Ovary (tissue), 7 donors: ENCODE measurements at regions not wholly inside any gene's neighbourhood (a gene's known extent, or its start where the extent isn't known, plus 50 kb on each side); places are given as distances from the start of the nearest gene placed in this dataset.

Experiments
- DNase-seq, 5 donors: peaks; one replicate each; pipeline ENCODE4 v3.0.0-alpha.2; 2019 to 2020
- H3K27ac ChIP-seq, 2 donors: fragments of 200-600 bp; one replicate each; pipeline versions ENCODE4 v1.5.1 to v1.8.0; 2019 to 2022
- H3K27me3 ChIP-seq: fragments of 200-600 bp; one replicate; pipeline ENCODE4 v1.8.0; 2022
- H3K36me3 ChIP-seq: fragments of 200-600 bp; sonication (generic); one replicate; pipeline ENCODE4 v1.5.1; 2019
- H3K4me1 ChIP-seq: one replicate; pipeline ENCODE4 v1.8.1; 2013; ENCODE audit warnings: mild to moderate bottlenecking, moderate library complexity; ENCODE audit not compliant: insufficient read depth
- H3K4me3 ChIP-seq: fragments of 200-600 bp; sonication (generic); one replicate; pipeline ENCODE4 v1.5.1; 2017
- H3K9me3 ChIP-seq, 2 donors: fragments of 200-600 bp in 1 of 2; sonication (generic) in 1 of 2; one replicate each; pipeline versions ENCODE4 v1.5.1 to v1.8.1; 2013 to 2019; ENCODE audit warnings: mild to moderate bottlenecking in 1 of 2, moderate library complexity in 1 of 2
- CTCF ChIP-seq, 3 donors: fragments of 450-650 bp in 2 of 3; fragments of 200-600 bp in 1 of 3; IDR thresholded peaks; one replicate each; pipeline versions ENCODE4 v1.5.1 to v1.8.0; 2016 to 2022; ENCODE audit warnings: antibody characterized with exemption in 3 of 3, mild to moderate bottlenecking in 1 of 3
- EP300 ChIP-seq: sonication (generic); formaldehyde crosslinking; IDR thresholded peaks from one replicate; pipeline ENCODE4 v1.6.1; 2017; ENCODE audit warnings: antibody characterized with exemption
- POLR2A ChIP-seq: fragments of 450-650 bp; IDR thresholded peaks from one replicate; pipeline ENCODE4 v1.6.1; 2017; ENCODE audit warnings: antibody characterized with exemption, mild to moderate bottlenecking, moderate library complexity
- WGBS, 3 donors: extraction: QIAGEN DNeasy Blood & Tissue Kit in 1 of 3; methylation state at CpG; one replicate each; pipeline versions ENCODE4 v1.1.5 to v1.1.7; 2013 to 2017; 5-methylcytosine and 5-hydroxymethylcytosine counted together
- intact Hi-C, 4 donors: fragments of 100-400 bp; cut with DNase I; formaldehyde crosslinking; loops; one replicate each; pipeline versions ENCODE4 v1.11.0 to v1.15.1; 2022 to 2023
- donor health status: DM: no; HTN: no; CAD: no; lungs with moderate emphysema.
- donor health status: DM: no; HTN: no; CAD: no.
- donor health status: Bipolar disorder and iron deficiency.
- donor health status: DM: no; HTN: no; CAD: no.
- donor health status: DM: yes; HTN: yes; CAD: no.

- 80 to 81% (median 80%) methylated on average over 3 of the region's 3 CpGs for WGBS, 3 donors
- Histone ChIP-seq H3K36me3 (no peaks in the 10 kb centered on the region), H3K27ac (no peak overlapping the region), H3K27me3 (no peaks in the 10 kb centered on the region), H3K4me3 (no peak overlapping the region), H3K4me1 (no peaks in the 10 kb centered on the region), H3K9me3 (no peaks in the 10 kb centered on the region)
- intact Hi-C loops = no loop called here
- TF ChIP-seq EP300 = no peak
- TF ChIP-seq POLR2A = no peak
- TF ChIP-seq CTCF (IDR thresholded peaks at IDR 0.05) = no peak
- no peak for DNase-seq
Measured at GRCh38 chr1:38431535-38432376, 385.2 kb upstream of the POU3F1 start.

- Histone ChIP-seq H3K36me3 (no peaks in the 10 kb centered on the region), H3K27me3 (no peaks in the 10 kb centered on the region)
- no peak for TF ChIP-seq CTCF (IDR thresholded peaks at IDR 0.05)
- TF ChIP-seq POLR2A = no peak
- TF ChIP-seq EP300 = no peak
Measured at GRCh38 chr1:38430949-38431348, 384.4 kb upstream of the POU3F1 start.

GRCh38 chr1:38424677-38425076, 378.1 kb upstream of the POU3F1 start:
- no peaks in the 10 kb centered on the region for H3K4me1 ChIP-seq
- H3K9me3 ChIP-seq = no peaks in the 10 kb centered on the region
- H3K27me3 ChIP-seq = no peaks in the 10 kb centered on the region
- no peak overlapping the region for H3K27ac ChIP-seq
- WGBS, 3 donors = 73 to 83% (median 80%) methylated on average over 2 of the region's 2 CpGs
- no peak for TF ChIP-seq CTCF (IDR thresholded peaks at IDR 0.05)
- TF ChIP-seq POLR2A = no peak
- TF ChIP-seq EP300 = no peak
- H3K4me3 ChIP-seq = no peak overlapping the region
- intact Hi-C loops = no loop called here
- no peak for DNase-seq
- no peaks in the 10 kb centered on the region for H3K36me3 ChIP-seq

More at GRCh38 chr1:38430949-38431348, 384.4 kb upstream of the POU3F1 start:
- intact Hi-C loops = no loop called here
- no peaks in the 10 kb centered on the region for H3K4me1 ChIP-seq
- H3K27ac ChIP-seq = no peak overlapping the region
- DNase-seq = no peak
- H3K4me3 ChIP-seq = no peak overlapping the region
- H3K9me3 ChIP-seq = no peaks in the 10 kb centered on the region

GRCh38 chr1:38420666-38421065, 374.1 kb upstream of the POU3F1 start:
- no peak for DNase-seq
- no peak overlapping the region for H3K4me3 ChIP-seq
- H3K27ac ChIP-seq = no peak overlapping the region
- H3K27me3 ChIP-seq = no peaks in the 10 kb centered on the region
- H3K4me1 ChIP-seq = no peaks in the 10 kb centered on the region
- intact Hi-C loops = no loop called here
- no peak for TF ChIP-seq POLR2A
- TF ChIP-seq EP300 = no peak
- TF ChIP-seq CTCF (IDR thresholded peaks at IDR 0.05) = no peak
- H3K9me3 ChIP-seq = no peaks in the 10 kb centered on the region
- 79 to 88% (median 83%) methylated on average over 4 of the region's 4 CpGs for WGBS, 3 donors
- H3K36me3 ChIP-seq = no peaks in the 10 kb centered on the region
